ENCODE measurements at regions not wholly inside any gene's neighbourhood (a gene's known extent, or its start where the extent isn't known, plus 50 kb on each side); places are given as distances from the start of the nearest gene placed in this dataset.

DNA sequence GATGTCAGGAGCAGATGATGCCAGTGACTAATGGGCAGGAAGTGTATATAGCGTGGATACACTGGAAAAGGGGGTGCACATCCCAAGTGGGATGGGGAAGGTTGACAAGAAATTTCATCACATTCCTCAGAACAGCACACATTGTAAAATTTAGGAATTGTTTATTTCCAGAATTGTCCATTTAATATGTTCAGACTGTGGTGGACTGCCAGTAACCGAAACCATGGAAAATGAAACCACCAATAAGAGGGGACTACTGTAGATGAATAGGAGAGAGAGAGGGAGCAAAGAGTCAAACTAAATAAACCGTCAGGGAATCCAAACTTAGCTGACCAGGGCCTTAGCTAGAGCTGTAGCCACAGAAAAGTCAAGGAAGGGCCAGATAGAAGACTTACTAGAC lies 164.4 kb upstream of the PRDM1 start:
- Histone ChIP-seq H3K4me1 (ENCODE audit: insufficient read depth, low read length, poor library complexity, severe bottlenecking) (no peaks in the 10 kb centered on the region), H3K36me3 (ENCODE audit: insufficient read depth, low read length) (no peaks in the 10 kb centered on the region), H3K27ac (ENCODE audit: low read depth, low read length, poor library complexity, severe bottlenecking) (no peak overlapping the region), H3K4me2 (ENCODE audit: low read length) (no peak overlapping the region), H3K9me2 (ENCODE audit: insufficient read depth, low read length) (no peaks in the 10 kb centered on the region), H3K9me3 (ENCODE audit: low read length) (no peaks in the 10 kb centered on the region), H2AFZ (ENCODE audit: low read length) (no peak overlapping the region; the same call in 1 of the 2 replicates), H4K20me1 (ENCODE audit: insufficient read depth, low read length) (no peaks in the 10 kb centered on the region), H3K4me3 (ENCODE audit: low read depth, low read length, poor library complexity, severe bottlenecking) (no peak overlapping the region), H3K79me2 (ENCODE audit: insufficient read depth, low read depth, low read length) (no peaks in the 10 kb centered on the region)
- TF ChIP-seq, protein P1, sequence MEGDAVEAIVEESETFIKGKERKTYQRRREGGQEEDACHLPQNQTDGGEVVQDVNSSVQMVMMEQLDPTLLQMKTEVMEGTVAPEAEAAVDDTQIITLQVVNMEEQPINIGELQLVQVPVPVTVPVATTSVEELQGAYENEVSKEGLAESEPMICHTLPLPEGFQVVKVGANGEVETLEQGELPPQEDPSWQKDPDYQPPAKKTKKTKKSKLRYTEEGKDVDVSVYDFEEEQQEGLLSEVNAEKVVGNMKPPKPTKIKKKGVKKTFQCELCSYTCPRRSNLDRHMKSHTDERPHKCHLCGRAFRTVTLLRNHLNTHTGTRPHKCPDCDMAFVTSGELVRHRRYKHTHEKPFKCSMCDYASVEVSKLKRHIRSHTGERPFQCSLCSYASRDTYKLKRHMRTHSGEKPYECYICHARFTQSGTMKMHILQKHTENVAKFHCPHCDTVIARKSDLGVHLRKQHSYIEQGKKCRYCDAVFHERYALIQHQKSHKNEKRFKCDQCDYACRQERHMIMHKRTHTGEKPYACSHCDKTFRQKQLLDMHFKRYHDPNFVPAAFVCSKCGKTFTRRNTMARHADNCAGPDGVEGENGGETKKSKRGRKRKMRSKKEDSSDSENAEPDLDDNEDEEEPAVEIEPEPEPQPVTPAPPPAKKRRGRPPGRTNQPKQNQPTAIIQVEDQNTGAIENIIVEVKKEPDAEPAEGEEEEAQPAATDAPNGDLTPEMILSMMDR (conservative IDR thresholded peaks at IDR 0.05; ENCODE audit: low read length), result no peak
- TF ChIP-seq EZH2phosphoT487 (IDR thresholded peaks at IDR 0.05; ENCODE audit: borderline replicate concordance, low read depth, low read length), result no peak
- ChIA-PET CTCF (ENCODE audit: unreplicated experiment) (no interaction called here), POLR2A (no interaction called here)
- no TSS peak for BruUV-seq (replicated peaks)
- no peak for DNase-seq (ENCODE audit: low spot score)
- intact Hi-C loops (cut with micrococcal nuclease; ENCODE audit: unreplicated experiment), result no loop called here

DNA sequence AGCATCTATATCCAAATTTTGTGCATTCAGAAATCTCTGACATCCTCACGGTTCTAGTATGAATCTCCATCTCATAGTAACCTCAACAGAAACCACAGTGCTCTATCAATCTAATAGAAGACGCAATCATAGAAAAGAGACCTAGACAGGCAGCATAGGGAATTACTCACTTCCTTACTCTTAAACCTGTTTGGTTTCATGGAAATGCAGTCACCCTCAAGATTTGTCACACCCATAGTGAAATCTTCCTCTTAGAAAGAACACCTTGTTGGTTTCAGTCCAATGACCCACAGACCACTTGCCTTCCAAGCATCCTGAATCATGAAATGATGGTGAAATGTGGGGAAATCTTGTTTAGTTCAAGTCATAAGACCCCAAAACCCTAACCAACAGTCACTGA lies 166.1 kb upstream of the PRDM1 start:
- no peaks in the 10 kb centered on the region for H3K79me2 ChIP-seq (ENCODE audit: insufficient read depth, low read depth, low read length)
- BruUV-seq (replicated peaks), result no TSS peak
- no peak for TF ChIP-seq EZH2phosphoT487 (IDR thresholded peaks at IDR 0.05; ENCODE audit: borderline replicate concordance, low read depth, low read length)
- TF ChIP-seq, protein P1 (conservative IDR thresholded peaks at IDR 0.05; ENCODE audit: low read length), result no peak
- no peaks in the 10 kb centered on the region for H3K36me3 ChIP-seq (ENCODE audit: insufficient read depth, low read length)
- no peak overlapping the region for H3K4me2 ChIP-seq (ENCODE audit: low read length)
- no peak overlapping the region for H2AFZ ChIP-seq (ENCODE audit: low read length)
- H3K9me3 ChIP-seq (ENCODE audit: low read length), result no peaks in the 10 kb centered on the region
- ChIA-PET CTCF (ENCODE audit: unreplicated experiment) (no interaction called here), POLR2A (no interaction called here)
- intact Hi-C loops (cut with micrococcal nuclease; ENCODE audit: unreplicated experiment), result no loop called here
- no peak for DNase-seq (ENCODE audit: low spot score)
- no peaks in the 10 kb centered on the region for H4K20me1 ChIP-seq (ENCODE audit: insufficient read depth, low read length)
- H3K4me1 ChIP-seq (ENCODE audit: insufficient read depth, low read length, poor library complexity, severe bottlenecking), result no peaks in the 10 kb centered on the region
- no peak overlapping the region for H3K27ac ChIP-seq (ENCODE audit: low read depth, low read length, poor library complexity, severe bottlenecking)
- no peaks in the 10 kb centered on the region for H3K9me2 ChIP-seq (ENCODE audit: insufficient read depth, low read length)
- H3K4me3 ChIP-seq (ENCODE audit: low read depth, low read length, poor library complexity, severe bottlenecking), result no peak overlapping the region

DNA sequence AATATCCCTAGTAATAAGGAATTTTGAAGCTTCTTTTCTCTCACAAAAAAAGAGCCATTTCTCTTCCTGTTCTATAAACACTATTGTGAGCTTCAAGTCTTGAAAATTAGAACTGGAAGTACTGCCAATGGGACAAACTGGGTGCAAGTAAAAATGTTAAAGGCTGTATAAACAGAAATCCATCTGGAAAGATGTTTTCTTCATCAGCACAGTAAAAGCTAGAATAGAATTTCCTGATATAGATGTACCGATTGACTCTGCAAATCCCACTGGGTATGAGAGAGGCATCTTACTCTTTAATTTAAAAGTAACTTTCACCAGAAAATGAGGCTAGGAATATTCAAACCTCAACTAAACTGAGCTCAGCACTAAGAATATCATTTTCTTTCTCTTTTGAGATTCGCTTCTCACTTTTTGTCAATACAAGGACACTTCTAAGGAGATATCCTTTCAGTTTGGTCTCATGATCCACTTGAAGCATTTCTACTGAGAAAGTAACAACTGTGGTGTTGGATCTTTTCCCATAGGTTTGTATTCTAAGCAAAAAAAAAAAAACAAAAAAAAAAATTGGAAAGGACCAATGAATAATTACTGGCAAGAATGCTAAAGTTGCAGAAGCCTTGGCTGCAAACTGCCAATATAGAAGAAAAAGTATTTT lies 169.0 kb upstream of the PRDM1 start:
- H3K27ac ChIP-seq (ENCODE audit: low read depth, low read length, poor library complexity, severe bottlenecking), result no peak overlapping the region
- no peaks in the 10 kb centered on the region for H3K36me3 ChIP-seq (ENCODE audit: insufficient read depth, low read length)
- H3K9me3 ChIP-seq (ENCODE audit: low read length), result no peaks in the 10 kb centered on the region
- ChIA-PET CTCF (ENCODE audit: unreplicated experiment) (no interaction called here), POLR2A (interaction anchor here (0.5 to 1.6 kb wide), 6 partner anchors 10 to 887 kb away, joined by 3 to 4 read pairs (median 3); no protein-coding TSS in a partner anchor)
- H3K4me3 ChIP-seq (ENCODE audit: low read depth, low read length, poor library complexity, severe bottlenecking), result no peak overlapping the region
- H3K79me2 ChIP-seq (ENCODE audit: insufficient read depth, low read depth, low read length), result no peaks in the 10 kb centered on the region
- no peaks in the 10 kb centered on the region for H3K4me1 ChIP-seq (ENCODE audit: insufficient read depth, low read length, poor library complexity, severe bottlenecking)
- no peak overlapping the region for H2AFZ ChIP-seq (ENCODE audit: low read length)
- no peak for TF ChIP-seq EZH2phosphoT487 (IDR thresholded peaks at IDR 0.05; ENCODE audit: borderline replicate concordance, low read depth, low read length)
- TF ChIP-seq, protein P1 (conservative IDR thresholded peaks at IDR 0.05; ENCODE audit: low read length), result no peak
- intact Hi-C loops (cut with micrococcal nuclease; ENCODE audit: unreplicated experiment), result no loop called here
- no peak overlapping the region for H3K4me2 ChIP-seq (ENCODE audit: low read length)
- no peaks in the 10 kb centered on the region for H3K9me2 ChIP-seq (ENCODE audit: insufficient read depth, low read length)
- no peak for DNase-seq (ENCODE audit: low spot score)
- H4K20me1 ChIP-seq (ENCODE audit: insufficient read depth, low read length), result no peaks in the 10 kb centered on the region
- no TSS peak for BruUV-seq (replicated peaks)

Data from OCI-LY7 (cell line).